ENCODE measurements at regions not wholly inside any gene's neighbourhood (a gene's known extent, or its start where the extent isn't known, plus 50 kb on each side); places are given as distances from the start of the nearest gene placed in this dataset.
"Not testable (repeated sequence)": the region's sequence is repeated elsewhere in the genome, so short reads cannot be mapped to it uniquely, and the experiment has no call there.

GRCh38 chr20:16801919-16802651, 53.9 kb downstream of the OTOR start:
- peak; percentile 14 for DNase-seq

GRCh38 chr20:16802652-16802935, 54.4 kb downstream of the OTOR start:
- DNase-seq: no peak

DNA sequence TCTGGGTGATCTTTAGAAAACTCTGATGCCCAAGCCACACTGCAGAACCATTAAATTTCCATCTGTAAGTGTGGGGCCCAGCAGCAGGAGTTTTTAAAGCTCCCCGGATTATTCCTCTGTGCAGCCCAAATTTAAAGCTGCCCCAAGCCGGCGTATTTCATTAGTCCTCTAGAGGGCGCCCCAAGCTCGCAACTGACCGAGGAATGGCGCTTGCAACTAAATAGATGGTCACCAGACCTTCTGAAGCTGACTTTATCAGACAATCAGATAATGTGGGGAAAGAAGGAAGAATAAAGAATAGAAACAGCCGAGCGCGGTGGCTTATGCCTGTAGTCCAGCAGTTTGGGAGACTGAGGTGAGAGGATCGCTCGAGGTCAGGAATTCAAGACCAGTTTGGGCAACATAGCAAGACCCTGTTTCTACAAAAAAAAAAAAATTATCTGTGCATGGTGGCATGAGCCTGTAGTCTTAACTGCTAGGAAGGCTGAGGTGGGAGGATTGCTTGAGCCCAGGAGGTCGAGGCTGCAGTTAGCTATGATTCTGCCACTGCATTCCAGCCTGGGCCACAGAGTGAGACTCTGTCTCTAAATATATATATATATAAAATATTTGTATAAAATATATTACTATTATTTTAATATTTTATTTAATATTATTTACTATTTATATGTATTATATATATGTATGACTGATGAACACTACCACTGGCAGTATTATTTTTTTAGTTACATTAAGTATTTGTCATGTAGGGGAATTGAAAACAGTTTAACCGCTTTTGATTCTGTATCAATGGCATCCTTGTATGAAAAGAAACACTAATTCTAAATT, 56.0 kb downstream of the OTOR start:
- DNase-seq: no peak

DNA sequence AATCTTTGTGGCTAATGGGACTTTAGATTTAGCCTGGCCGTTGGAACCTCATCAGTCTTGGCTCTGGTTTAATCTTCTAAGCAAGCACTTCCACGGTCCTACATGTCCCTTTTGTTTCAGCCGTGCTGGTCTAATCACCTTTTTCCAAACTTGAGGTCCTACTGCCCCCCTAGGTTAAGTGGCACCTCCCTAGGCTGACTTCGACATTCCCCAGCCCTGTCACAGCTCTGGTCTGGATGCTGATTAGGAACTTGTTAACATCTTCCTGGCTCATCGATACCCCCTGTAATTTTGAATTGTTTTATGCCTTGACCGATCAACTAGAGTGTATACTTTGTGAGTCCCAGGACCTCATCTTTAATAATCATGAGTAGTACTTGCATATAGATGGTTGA, 56.6 kb downstream of the OTOR start:
- DNase-seq: no peak

DNA sequence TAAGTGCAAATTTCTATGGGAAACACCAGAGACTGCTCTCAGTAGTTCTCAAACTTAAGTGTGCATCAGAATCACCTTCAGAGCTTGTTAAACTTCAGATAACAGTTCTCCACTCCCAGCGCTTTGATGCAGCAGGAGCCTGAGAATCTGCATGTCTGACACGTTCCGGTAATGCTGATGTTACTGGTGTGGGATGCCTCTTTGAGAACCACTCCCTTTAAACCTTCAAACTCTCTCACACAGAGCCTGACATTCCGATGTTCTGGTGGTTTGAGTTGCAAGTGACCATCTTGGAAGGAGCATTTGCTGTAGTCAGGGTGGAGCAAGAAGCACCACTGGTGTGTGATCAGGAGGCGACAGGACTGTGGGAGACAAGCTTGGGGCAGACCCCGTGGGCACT, 57.9 kb downstream of the OTOR start:
- DNase-seq: no peak

- DNase-seq: no peak
Measured at GRCh38 chr20:16806886-16807285, 58.7 kb downstream of the OTOR start.

DNA sequence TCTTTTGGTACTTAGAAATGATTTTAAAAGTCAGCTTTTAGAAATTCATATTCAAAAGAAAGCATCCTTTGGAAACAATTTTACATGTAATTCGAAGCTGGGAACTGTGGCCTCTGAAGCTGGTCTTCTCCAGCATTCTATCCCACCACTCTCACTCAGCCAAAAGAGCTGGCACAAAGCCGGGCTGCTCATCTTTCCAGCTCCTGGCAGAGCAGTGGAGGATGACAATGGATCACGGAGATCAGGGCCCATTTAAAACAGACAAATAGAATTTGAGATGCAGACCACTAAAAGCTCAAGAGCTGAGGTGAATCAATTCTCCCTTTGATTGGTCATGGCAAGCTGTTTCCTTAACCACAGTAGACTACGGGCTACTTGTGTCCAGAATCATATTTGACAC, 60.6 kb downstream of the OTOR start:
- no peak for DNase-seq

GRCh38 chr20:16810216-16810615, 62.1 kb downstream of the OTOR start:
- no peak for DNase-seq

DNA sequence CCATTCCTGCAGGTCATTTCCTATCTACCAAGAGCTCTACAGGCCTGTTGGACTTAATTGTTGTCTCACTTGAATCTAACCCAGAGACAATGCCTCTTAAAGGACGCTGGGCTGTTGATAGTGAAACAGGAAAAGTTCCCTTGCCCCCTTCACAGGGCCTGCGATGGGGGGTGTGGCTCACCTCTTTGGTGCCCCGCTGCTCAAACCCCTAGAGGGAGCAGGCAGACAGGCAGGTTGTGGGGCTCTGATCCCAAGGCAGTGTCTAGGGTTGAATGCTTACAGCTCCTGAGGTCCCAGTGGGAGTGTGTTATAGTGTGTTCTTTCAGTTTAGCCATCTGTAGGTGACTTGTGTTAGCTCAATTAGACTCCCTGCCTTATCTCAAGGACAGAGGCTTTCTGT, 68.0 kb downstream of the OTOR start:
- no peak for DNase-seq

DNA sequence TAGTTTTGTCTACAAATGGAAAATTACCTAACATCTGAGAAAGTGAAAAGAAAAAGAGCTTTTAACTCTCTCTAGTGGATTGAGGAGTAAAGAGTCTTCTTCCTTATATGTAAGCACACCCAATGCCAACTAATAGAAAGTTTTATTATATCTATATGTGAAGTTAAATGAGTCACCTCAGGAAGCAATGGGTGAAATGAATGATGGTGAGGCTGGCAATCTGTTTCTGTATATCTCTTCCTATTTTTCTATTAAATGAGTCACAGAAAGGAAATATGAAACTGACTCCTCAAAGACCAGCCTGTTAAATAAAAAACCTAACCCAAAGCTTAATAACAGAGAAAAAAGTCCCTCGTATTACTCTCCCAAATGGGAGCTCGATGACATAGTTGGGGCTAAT, 71.3 kb downstream of the OTOR start:
- DNase-seq: no peak

GRCh38 chr20:16821211-16822089, 73.3 kb downstream of the OTOR start:
- DNase-seq: no peak

- no peak for DNase-seq
Measured at GRCh38 chr20:16824664-16825063, 76.5 kb downstream of the OTOR start.

GRCh38 chr20:16828666-16829305, 80.6 kb downstream of the OTOR start:
- DNase-seq: no peak

DNA sequence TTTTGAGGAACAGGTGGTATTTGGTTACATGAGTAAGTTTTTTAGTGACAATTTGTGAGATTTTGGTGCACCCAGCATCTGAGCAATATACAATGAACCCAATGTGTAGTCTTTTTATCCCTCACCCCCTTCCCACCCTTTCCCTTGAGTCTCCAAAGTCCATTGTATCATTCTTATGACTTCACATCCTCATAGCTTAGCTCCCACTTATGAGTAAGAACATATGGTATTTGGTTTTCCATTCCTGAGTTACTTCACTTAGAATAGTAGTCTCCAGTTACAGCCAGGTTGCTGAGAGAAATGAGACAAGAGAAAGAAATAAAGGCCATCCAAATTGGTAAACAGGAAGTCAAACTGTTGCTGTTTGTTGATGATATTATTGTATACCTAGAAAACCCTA, 87.5 kb downstream of the OTOR start:
- DNase-seq: not testable (repeated sequence)

- no peak for DNase-seq
Measured at GRCh38 chr20:16842486-16843120, 94.4 kb downstream of the OTOR start.

GRCh38 chr20:16844406-16844805, 96.2 kb downstream of the OTOR start:
- no peak for DNase-seq

DNA sequence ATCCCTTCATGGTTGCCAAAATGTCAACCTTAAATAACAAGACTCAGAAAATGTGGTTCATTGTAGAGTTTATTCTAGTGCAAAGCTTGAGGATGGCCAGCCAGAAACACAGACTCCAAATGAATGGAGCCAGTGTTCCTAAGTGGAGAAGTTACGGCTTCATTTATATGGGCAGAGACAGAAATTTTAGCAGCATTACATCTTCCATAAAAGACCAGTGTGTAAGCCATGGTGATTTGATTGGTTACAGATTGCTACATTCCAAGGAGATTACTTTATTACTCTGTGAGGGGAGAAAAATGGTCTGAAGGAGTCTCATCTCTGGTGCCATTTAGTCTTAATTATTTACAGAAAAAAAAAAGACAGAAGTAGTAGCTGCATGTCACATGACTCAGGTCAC, 97.8 kb downstream of the OTOR start:
- DNase-seq: no peak

DNA sequence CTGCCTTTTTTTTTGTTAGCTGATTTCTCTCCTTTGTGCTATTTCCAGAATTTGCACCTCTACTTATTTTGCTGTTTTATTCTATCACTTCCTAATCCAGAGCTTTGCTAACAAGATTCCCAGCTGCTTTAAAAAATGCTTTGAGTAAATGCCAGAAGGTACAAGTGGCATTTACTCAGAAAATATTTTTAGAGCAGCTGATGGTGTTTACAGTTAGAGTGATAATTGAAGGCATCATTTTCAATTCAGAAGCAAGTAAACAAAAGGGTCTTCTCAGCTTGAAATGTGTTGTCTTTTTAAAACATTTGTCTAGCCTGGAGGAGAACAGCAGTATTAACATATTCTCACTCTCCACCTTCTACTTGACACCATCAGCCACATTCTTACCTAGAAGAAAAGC, 99.9 kb downstream of the OTOR start:
- DNase-seq: no peak

DNA sequence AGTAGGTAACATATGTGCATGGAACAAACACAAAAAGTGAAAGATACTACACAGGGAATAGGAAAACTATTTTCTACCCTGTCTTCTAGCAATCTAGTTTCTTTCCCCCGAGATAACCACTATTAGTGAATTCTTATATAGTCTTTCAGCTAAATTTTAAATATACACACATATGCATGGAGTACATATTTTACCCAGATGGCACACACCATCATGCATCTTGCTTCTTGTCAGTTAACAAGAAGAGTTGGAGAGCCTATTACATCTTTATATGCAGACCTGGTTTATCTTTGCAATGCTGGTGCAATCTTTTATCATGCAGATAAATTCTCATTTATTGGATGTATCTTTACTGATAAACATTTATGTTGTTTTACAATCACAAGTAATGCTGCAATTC, 100.4 kb downstream of the OTOR start:
- no peak for DNase-seq

- no peak for DNase-seq
Measured at GRCh38 chr20:16860914-16861313, 112.8 kb downstream of the OTOR start.

DNA sequence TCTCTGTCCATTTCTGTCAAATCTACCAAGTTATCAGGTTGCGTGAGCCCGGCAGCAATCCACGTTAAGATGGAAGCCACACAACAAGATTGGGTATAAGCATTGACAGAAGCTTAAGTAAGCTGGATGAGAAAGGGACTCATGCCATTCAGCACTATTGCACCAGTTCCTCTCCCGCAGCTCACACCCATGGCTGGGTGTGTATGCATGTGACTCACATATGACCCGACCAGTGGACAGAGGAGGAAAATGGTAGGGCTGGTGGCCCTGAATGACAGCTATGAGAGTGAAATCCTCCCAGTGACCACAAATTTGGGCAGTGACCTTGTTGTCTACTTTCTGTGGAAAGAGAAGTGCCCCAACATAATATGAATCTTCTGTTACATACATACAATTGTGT, 113.5 kb downstream of the OTOR start:
- DNase-seq: no peak

- no peak for DNase-seq
Measured at GRCh38 chr20:16863303-16863702, 115.1 kb downstream of the OTOR start.

- DNase-seq: no peak
Measured at GRCh38 chr20:16864069-16864468, 115.9 kb downstream of the OTOR start.

Data from DMS79 (cell line).